ENCODE measurements at regions not wholly inside any gene's neighbourhood (a gene's known extent, or its start where the extent isn't known, plus 50 kb on each side); places are given as distances from the start of the nearest gene placed in this dataset.

DNA sequence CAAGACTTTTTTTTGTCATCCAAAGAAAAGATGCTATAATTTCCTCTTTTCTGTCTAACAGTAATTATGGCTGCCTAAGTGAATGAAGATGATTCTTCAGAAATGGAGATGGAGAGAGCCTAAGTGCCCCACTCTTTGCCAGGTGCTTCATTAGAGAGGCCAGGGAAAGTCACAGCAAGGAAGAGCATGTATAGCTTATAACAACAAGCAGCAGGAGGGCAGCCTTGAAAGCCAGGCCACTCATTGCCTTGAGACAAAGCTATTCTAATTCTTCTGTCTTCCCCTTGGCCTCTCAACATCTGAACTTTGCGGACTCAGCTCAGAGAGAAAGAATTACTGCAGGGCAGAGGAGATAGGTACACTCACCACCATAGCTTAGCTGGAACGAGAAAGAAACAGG lies 112.0 kb upstream of the ZNF366 start:
- Histone ChIP-seq H3K4me1 (no peaks in the 10 kb centered on the region), H3K9me3 (no peaks in the 10 kb centered on the region), H3K36me3 (no peaks in the 10 kb centered on the region), H3K27ac (no peak overlapping the region), H3K4me3 (no peak overlapping the region), H3K27me3 (no peaks in the 10 kb centered on the region)
- DNase-seq (ENCODE audit: low spot score in 2 of 2), result no peak
- no peak for TF ChIP-seq POLR2A (IDR thresholded peaks at IDR 0.05)
- TF ChIP-seq, protein P1, sequence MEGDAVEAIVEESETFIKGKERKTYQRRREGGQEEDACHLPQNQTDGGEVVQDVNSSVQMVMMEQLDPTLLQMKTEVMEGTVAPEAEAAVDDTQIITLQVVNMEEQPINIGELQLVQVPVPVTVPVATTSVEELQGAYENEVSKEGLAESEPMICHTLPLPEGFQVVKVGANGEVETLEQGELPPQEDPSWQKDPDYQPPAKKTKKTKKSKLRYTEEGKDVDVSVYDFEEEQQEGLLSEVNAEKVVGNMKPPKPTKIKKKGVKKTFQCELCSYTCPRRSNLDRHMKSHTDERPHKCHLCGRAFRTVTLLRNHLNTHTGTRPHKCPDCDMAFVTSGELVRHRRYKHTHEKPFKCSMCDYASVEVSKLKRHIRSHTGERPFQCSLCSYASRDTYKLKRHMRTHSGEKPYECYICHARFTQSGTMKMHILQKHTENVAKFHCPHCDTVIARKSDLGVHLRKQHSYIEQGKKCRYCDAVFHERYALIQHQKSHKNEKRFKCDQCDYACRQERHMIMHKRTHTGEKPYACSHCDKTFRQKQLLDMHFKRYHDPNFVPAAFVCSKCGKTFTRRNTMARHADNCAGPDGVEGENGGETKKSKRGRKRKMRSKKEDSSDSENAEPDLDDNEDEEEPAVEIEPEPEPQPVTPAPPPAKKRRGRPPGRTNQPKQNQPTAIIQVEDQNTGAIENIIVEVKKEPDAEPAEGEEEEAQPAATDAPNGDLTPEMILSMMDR (IDR thresholded peaks at IDR 0.05), result no peak
- TF ChIP-seq POLR2AphosphoS5 (IDR thresholded peaks at IDR 0.05), result no peak
- intact Hi-C loops (cut with DNase I; ENCODE audit: low total_unique reads), result no loop called here

DNA sequence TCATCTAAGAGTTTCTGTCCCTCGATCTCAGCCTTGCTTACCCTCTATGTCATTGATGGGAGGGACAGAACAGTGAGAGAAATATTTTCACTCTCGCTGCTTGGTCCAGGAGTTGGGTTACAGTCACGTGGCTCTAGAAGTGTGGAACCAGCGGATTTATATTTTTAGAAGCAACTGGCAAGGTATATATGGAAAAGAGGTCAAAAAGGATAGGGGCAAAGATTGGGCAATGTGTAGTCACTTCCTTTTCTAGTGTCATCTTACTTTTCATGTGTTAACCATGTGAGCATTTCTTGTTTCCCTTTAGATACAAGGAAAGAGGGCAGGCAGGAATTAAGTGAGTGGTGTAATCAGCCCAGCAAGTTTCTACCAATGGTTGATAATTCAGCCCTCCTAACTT lies 111.5 kb upstream of the ZNF366 start:
- H3K9me3 ChIP-seq, result no peaks in the 10 kb centered on the region
- H3K4me3 ChIP-seq, result no peak overlapping the region
- H3K4me1 ChIP-seq, result no peaks in the 10 kb centered on the region
- TF ChIP-seq, protein P1 (IDR thresholded peaks at IDR 0.05), result no peak
- no peak for TF ChIP-seq POLR2A (IDR thresholded peaks at IDR 0.05)
- no peak for TF ChIP-seq POLR2AphosphoS5 (IDR thresholded peaks at IDR 0.05)
- no peak overlapping the region for H3K27ac ChIP-seq
- intact Hi-C loops (cut with DNase I; ENCODE audit: low total_unique reads), result no loop called here
- no peaks in the 10 kb centered on the region for H3K27me3 ChIP-seq
- H3K36me3 ChIP-seq, result no peaks in the 10 kb centered on the region
- no peak for DNase-seq (ENCODE audit: low spot score in 2 of 2)

DNA sequence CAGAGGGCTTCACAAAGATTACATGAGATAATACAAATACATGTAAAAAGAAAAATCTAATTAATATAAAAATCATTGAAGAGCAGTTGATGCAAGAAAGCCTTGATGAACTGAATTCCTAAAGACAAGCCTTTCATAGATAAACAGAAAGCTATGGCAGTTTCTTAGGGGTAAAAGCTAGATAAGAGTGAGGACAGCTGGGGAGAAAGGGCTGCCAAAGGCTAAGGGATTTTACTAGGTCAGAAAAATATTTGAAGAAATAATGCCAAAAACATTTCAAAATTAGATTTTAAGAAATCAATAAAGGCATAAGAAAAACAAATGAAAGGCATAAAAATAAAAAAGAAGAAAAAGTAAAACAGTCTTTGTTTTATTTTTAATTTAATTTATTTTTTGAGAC lies 107.9 kb upstream of the ZNF366 start:
- Histone ChIP-seq H3K36me3 (no peaks in the 10 kb centered on the region), H3K4me1 (no peaks in the 10 kb centered on the region), H3K27me3 (no peaks in the 10 kb centered on the region), H3K27ac (no peak overlapping the region), H3K4me3 (no peak overlapping the region), H3K9me3 (no peaks in the 10 kb centered on the region)
- DNase-seq (ENCODE audit: low spot score in 2 of 2), result no peak
- TF ChIP-seq, protein P1 (IDR thresholded peaks at IDR 0.05), result no peak
- TF ChIP-seq POLR2A (IDR thresholded peaks at IDR 0.05) (no peak), POLR2AphosphoS5 (IDR thresholded peaks at IDR 0.05) (no peak)
- intact Hi-C loops (cut with DNase I; ENCODE audit: low total_unique reads), result no loop called here

DNA sequence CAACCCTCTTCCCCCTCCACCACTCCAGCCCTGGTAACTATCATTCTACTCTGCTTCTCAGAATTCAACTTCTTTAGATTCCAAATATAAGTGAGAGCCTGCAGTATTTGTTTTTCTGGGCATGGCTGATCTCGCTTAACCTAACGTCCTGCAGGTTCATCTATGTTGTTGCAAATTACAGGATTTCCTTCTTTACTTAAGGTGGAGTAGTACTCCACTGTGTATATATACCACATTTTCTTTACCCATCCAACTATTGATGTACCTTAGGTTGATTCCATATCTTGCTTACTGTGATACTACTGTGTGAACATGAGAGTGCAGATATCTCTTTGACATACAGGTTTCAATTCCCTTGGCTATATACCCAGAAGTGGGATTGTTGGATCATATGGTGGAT lies 106.3 kb upstream of the ZNF366 start:
- no peak overlapping the region for H3K4me3 ChIP-seq
- no peak for DNase-seq (ENCODE audit: low spot score in 2 of 2)
- intact Hi-C loops (cut with DNase I; ENCODE audit: low total_unique reads), result no loop called here
- no peak for TF ChIP-seq POLR2A (IDR thresholded peaks at IDR 0.05)
- H3K36me3 ChIP-seq, result no peaks in the 10 kb centered on the region
- H3K27me3 ChIP-seq, result no peaks in the 10 kb centered on the region
- H3K27ac ChIP-seq, result no peak overlapping the region
- no peaks in the 10 kb centered on the region for H3K9me3 ChIP-seq
- no peaks in the 10 kb centered on the region for H3K4me1 ChIP-seq

DNA sequence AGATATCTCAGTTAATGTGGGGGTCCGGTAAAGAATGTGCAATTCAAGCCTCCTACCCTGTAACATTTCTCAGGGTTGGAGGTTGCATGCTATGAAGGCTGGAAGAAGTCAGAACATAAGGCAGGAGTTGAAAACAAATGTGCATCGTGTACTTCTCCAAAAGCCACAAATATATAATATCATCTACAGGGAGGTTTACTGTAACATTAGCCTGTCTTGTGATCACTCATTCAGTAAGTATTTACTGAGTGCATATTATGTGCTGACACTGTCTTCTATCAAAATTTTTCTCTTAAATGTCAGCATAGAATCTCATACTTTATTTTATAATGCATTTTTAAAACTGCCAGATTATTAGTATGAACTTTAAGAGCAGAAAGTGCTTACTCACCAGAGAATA lies 105.6 kb upstream of the ZNF366 start:
- H3K36me3 ChIP-seq, result no peaks in the 10 kb centered on the region
- H3K4me3 ChIP-seq, result no peak overlapping the region
- H3K4me1 ChIP-seq, result no peaks in the 10 kb centered on the region
- no peaks in the 10 kb centered on the region for H3K27me3 ChIP-seq
- DNase-seq (ENCODE audit: low spot score in 2 of 2), result no peak
- H3K27ac ChIP-seq, result no peak overlapping the region
- intact Hi-C loops (cut with DNase I; ENCODE audit: low total_unique reads), result no loop called here
- no peak for TF ChIP-seq POLR2AphosphoS5 (IDR thresholded peaks at IDR 0.05)
- TF ChIP-seq, protein P1 (IDR thresholded peaks at IDR 0.05), result no peak
- no peak for TF ChIP-seq POLR2A (IDR thresholded peaks at IDR 0.05)
- no peaks in the 10 kb centered on the region for H3K9me3 ChIP-seq

DNA sequence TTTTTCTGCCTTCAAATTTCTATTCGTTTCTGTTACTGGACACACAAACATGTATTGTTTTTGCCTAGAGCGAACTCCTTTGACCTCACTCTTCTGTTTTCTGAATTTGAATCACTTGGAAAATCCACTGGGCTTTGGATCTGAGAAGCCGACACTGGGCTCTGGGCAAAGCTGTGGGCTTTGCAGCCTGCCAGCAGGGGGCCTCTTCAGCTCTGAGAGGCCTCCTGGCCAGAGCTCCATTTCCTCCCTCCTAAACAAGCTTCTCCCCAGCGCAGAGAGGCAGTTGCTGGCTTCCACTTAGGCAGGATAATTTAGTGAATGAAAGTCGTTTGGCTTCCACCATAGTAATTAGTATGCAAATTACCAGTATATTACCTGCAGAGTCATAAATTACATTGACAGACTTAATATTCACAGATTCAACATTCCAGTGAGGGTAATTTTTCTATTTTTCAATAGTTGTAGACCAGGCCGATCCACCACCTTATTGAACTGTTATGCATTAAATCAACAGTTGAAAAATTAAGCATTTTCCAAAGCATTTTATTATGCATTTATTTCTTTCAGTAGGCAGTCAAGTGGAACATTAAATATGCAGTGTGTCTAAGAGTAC lies 104.0 kb upstream of the ZNF366 start:
- Histone ChIP-seq H3K4me3 (peak overlapping the region in 1 of 3 donors; percentile 10), H3K4me1 (no peaks in the 10 kb centered on the region), H3K9me3 (no peaks in the 10 kb centered on the region), H3K36me3 (no peaks in the 10 kb centered on the region), H3K27me3 (no peaks in the 10 kb centered on the region), H3K27ac (no peak overlapping the region)
- intact Hi-C loops (cut with DNase I; ENCODE audit: low total_unique reads), result no loop called here
- TF ChIP-seq POLR2AphosphoS5 (IDR thresholded peaks at IDR 0.05), result no peak
- TF ChIP-seq POLR2A (IDR thresholded peaks at IDR 0.05), result no peak
- TF ChIP-seq, protein P1 (IDR thresholded peaks at IDR 0.05), result peak; percentile 81 to 87 (median 83)
- DNase-seq (ENCODE audit: low spot score in 2 of 2), result peak; percentile 21 to 63

Measured in breast epithelium (tissue), 4 donors.